Lung (tissue), 11 donors: ENCODE measurements at regions not wholly inside any gene's neighbourhood (a gene's known extent, or its start where the extent isn't known, plus 50 kb on each side); places are given as distances from the start of the nearest gene placed in this dataset.

ENCODE experiments used
- ATAC-seq: fragments of 200-7000 bp; cut with Tn5 transposase; one replicate; pipeline ENCODE4 v1.9.1; 2020; ENCODE audit warnings: moderate number of reproducible peaks; ENCODE audit not compliant: insufficient read depth, low FRiP score
- DNase-seq, 3 donors: peaks; one replicate each; pipeline ENCODE4 v3.0.0-alpha.2; 2013 to 2017
- H3K27ac ChIP-seq, 2 donors: one replicate each; pipeline ENCODE4 v1.5.1; 2013; ENCODE audit warnings: mild to moderate bottlenecking in 2 of 2, moderate library complexity in 2 of 2, control low read depth in 1 of 2, inconsistent platforms in 1 of 2, low read depth in 1 of 2, low read length in 1 of 2
- H3K27me3 ChIP-seq, 3 donors: one replicate each; pipeline ENCODE4 v1.5.1; 2013; ENCODE audit warnings: low read length in 2 of 3; ENCODE audit not compliant: control insufficient read depth in 3 of 3, insufficient read depth in 3 of 3
- H3K36me3 ChIP-seq, 4 donors: one replicate each; pipeline ENCODE4 v1.5.1; 2013; ENCODE audit warnings: low read length in 4 of 4, mild to moderate bottlenecking in 1 of 4, moderate library complexity in 1 of 4; ENCODE audit not compliant: control insufficient read depth in 4 of 4, insufficient read depth in 4 of 4
- H3K4me1 ChIP-seq, 5 donors: one replicate each; pipeline ENCODE4 v1.5.1; 2013; ENCODE audit warnings: low read length in 5 of 5, mild to moderate bottlenecking in 2 of 5, moderate library complexity in 1 of 5; ENCODE audit not compliant: control insufficient read depth in 5 of 5, insufficient read depth in 5 of 5
- H3K4me3 ChIP-seq: one replicate; pipeline ENCODE4 v1.5.1; 2013; ENCODE audit warnings: mild to moderate bottlenecking, control low read depth, moderate library complexity
- H3K9ac ChIP-seq, 2 donors: one replicate each; pipeline ENCODE4 v1.5.1; 2013; ENCODE audit warnings: low read length in 2 of 2, control low read depth in 1 of 2; ENCODE audit not compliant: insufficient read depth in 1 of 2
- H3K9me3 ChIP-seq, 4 donors: one replicate each; pipeline ENCODE4 v1.5.1; 2013; ENCODE audit warnings: low read length in 3 of 4, mild to moderate bottlenecking in 1 of 4, moderate library complexity in 1 of 4; ENCODE audit not compliant: control insufficient read depth in 4 of 4, insufficient read depth in 3 of 4
- CTCF ChIP-seq: IDR thresholded peaks from 2 replicates; pipeline ENCODE4 v1.5.1; 2012; ENCODE audit warnings: mild to moderate bottlenecking; ENCODE audit errors: control extremely low read depth, extremely low read depth
- WGBS, 2 donors: extraction: QIAGEN DNeasy Blood & Tissue Kit; methylation state at CpG; one replicate each; pipeline ENCODE4 v1.1.7; 2013; 5-methylcytosine and 5-hydroxymethylcytosine counted together
- donor health status: control.
- donor health status: control.
- donor health status: Bipolar disorder and iron deficiency.
- donor health status: healthy.
- donor health status: DM: yes; HTN: yes; CAD: no.

GRCh38 chr6:166769648-166770047 is 142.6 kb upstream of the RPS6KA2 start:
- Histone ChIP-seq H3K4me1 (no peaks in the 10 kb centered on the region), H3K9ac (no peak overlapping the region), H3K4me3 (no peak overlapping the region), H3K9me3 (no peaks in the 10 kb centered on the region), H3K36me3 (no peaks in the 10 kb centered on the region), H3K27ac (no peak overlapping the region), H3K27me3 (no peaks in the 10 kb centered on the region)
- 89 to 90% methylated on average over 7 of the region's 7 CpGs for WGBS, 2 donors
- DNase-seq (no peak), ATAC-seq (no peak)
- no peak for TF ChIP-seq CTCF

- no peak for DNase-seq
- H3K27ac ChIP-seq, result no peak overlapping the region
- 85 to 95% methylated on average over 8 of the region's 8 CpGs for WGBS, 2 donors
- H3K9ac ChIP-seq, result no peak overlapping the region
- no peak for ATAC-seq
- no peaks in the 10 kb centered on the region for H3K36me3 ChIP-seq
- H3K27me3 ChIP-seq, result no peaks in the 10 kb centered on the region
- no peaks in the 10 kb centered on the region for H3K9me3 ChIP-seq
- no peak for TF ChIP-seq CTCF
- H3K4me1 ChIP-seq, result no peaks in the 10 kb centered on the region
- H3K4me3 ChIP-seq, result no peak overlapping the region
Measured at GRCh38 chr6:166768761-166769160, 141.7 kb upstream of the RPS6KA2 start.

- ATAC-seq (no peak), DNase-seq (no peak)
- Histone ChIP-seq H3K4me1 (no peaks in the 10 kb centered on the region), H3K9ac (no peak overlapping the region), H3K27ac (no peak overlapping the region), H3K4me3 (no peak overlapping the region), H3K9me3 (no peaks in the 10 kb centered on the region), H3K36me3 (no peaks in the 10 kb centered on the region), H3K27me3 (no peaks in the 10 kb centered on the region)
- no peak for TF ChIP-seq CTCF
- 91% methylated on average over 16 of the region's 16 CpGs for WGBS, 2 donors
Measured at GRCh38 chr6:166767230-166767629, 140.2 kb upstream of the RPS6KA2 start.

GRCh38 chr6:166766769-166767168 is 139.7 kb upstream of the RPS6KA2 start:
- Histone ChIP-seq H3K4me3 (no peak overlapping the region), H3K36me3 (no peaks in the 10 kb centered on the region), H3K27me3 (no peaks in the 10 kb centered on the region), H3K4me1 (no peaks in the 10 kb centered on the region), H3K27ac (no peak overlapping the region), H3K9ac (no peak overlapping the region), H3K9me3 (no peaks in the 10 kb centered on the region)
- ATAC-seq (no peak), DNase-seq (no peak)
- no peak for TF ChIP-seq CTCF
- 80 to 81% methylated on average over 10 of the region's 10 CpGs for WGBS, 2 donors
